RWPE2 (cell line): ENCODE measurements at regions not wholly inside any gene's neighbourhood (a gene's known extent, or its start where the extent isn't known, plus 50 kb on each side); places are given as distances from the start of the nearest gene placed in this dataset.

Experiments
- ATAC-seq: fragments of 200-7000 bp; cut with Tn5 transposase; 3 replicates; pipeline ENCODE4 v1.9.1; 2021; ENCODE audit warnings: low read depth
- DNase-seq: peaks from one replicate; pipeline ENCODE4 v3.0.0-alpha.2; 2020; ENCODE audit warnings: low spot score
- H3K27ac ChIP-seq: fragments of 450-650 bp; 2 replicates; pipeline ENCODE4 v1.5.1; 2017; ENCODE audit warnings: mild to moderate bottlenecking; ENCODE audit not compliant: poor library complexity, severe bottlenecking
- H3K27me3 ChIP-seq: fragments of 250-450 bp; sonication (Bioruptor Pico); 2 replicates; pipeline ENCODE4 v1.5.1; 2021; ENCODE audit warnings: mild to moderate bottlenecking, moderate library complexity; ENCODE audit not compliant: insufficient read depth, poor library complexity, severe bottlenecking
- H3K36me3 ChIP-seq: fragments of 250-450 bp; sonication (Bioruptor Pico); 2 replicates; pipeline ENCODE4 v1.5.1; 2020; ENCODE audit warnings: low read depth, mild to moderate bottlenecking, moderate library complexity
- H3K4me1 ChIP-seq: fragments of 250-450 bp; sonication (Bioruptor Pico); 2 replicates; pipeline ENCODE4 v1.5.1; 2021; ENCODE audit warnings: mild to moderate bottlenecking, moderate library complexity; ENCODE audit not compliant: insufficient read depth, poor library complexity, severe bottlenecking
- H3K4me3 ChIP-seq: fragments of 250-450 bp; sonication (Bioruptor Pico); 2 replicates; pipeline ENCODE4 v1.5.1; 2021; ENCODE audit warnings: mild to moderate bottlenecking, moderate library complexity; ENCODE audit not compliant: severe bottlenecking
- H3K9me3 ChIP-seq: fragments of 250-450 bp; sonication (Bioruptor Pico); 2 replicates; pipeline ENCODE4 v1.5.1; 2021; ENCODE audit warnings: mild to moderate bottlenecking, moderate library complexity; ENCODE audit not compliant: severe bottlenecking
- CTCF ChIP-seq: fragments of 450-650 bp; IDR thresholded peaks from one replicate; pipeline ENCODE4 v1.5.1; 2017; ENCODE audit warnings: mild to moderate bottlenecking, moderate library complexity; ENCODE audit not compliant: poor library complexity, severe bottlenecking

GRCh38 chr6:111950661-111951496 is 77.6 kb upstream of the FYN start:
- no peak for DNase-seq
- H3K4me3 ChIP-seq, result no peak overlapping the region
- TF ChIP-seq CTCF, result no peak
- no peak for ATAC-seq
- no peaks in the 10 kb centered on the region for H3K9me3 ChIP-seq
- peaks cover 11% of the 10 kb centered on the region for H3K4me1 ChIP-seq
- no peaks in the 10 kb centered on the region for H3K27me3 ChIP-seq
- H3K36me3 ChIP-seq, result no peaks in the 10 kb centered on the region
- H3K27ac ChIP-seq, result no peak overlapping the region

- Histone ChIP-seq H3K36me3 (no peaks in the 10 kb centered on the region), H3K27ac (no peak overlapping the region), H3K4me1 (peaks cover 11% of the 10 kb centered on the region), H3K27me3 (no peaks in the 10 kb centered on the region), H3K9me3 (no peaks in the 10 kb centered on the region), H3K4me3 (no peak overlapping the region)
- DNase-seq (no peak), ATAC-seq (no peak)
- TF ChIP-seq CTCF, result no peak
Measured at GRCh38 chr6:111951497-111952085, 78.3 kb upstream of the FYN start.

GRCh38 chr6:111952274-111952673 is 79.0 kb upstream of the FYN start:
- H3K9me3 ChIP-seq, result no peaks in the 10 kb centered on the region
- H3K4me3 ChIP-seq, result no peak overlapping the region
- TF ChIP-seq CTCF, result no peak
- H3K27me3 ChIP-seq, result no peaks in the 10 kb centered on the region
- no peak overlapping the region for H3K27ac ChIP-seq
- peaks cover 11% of the 10 kb centered on the region for H3K4me1 ChIP-seq
- 0 out of 3 replicates have a peak, but pooled peaks have one; percentile 22 for ATAC-seq
- no peak for DNase-seq
- no peaks in the 10 kb centered on the region for H3K36me3 ChIP-seq

GRCh38 chr6:111952821-111953540 is 79.7 kb upstream of the FYN start:
- no peak overlapping the region for H3K4me3 ChIP-seq
- H3K27ac ChIP-seq, result no peak overlapping the region
- H3K9me3 ChIP-seq, result no peaks in the 10 kb centered on the region
- TF ChIP-seq CTCF, result no peak
- no peaks in the 10 kb centered on the region for H3K36me3 ChIP-seq
- DNase-seq (no peak), ATAC-seq (peak; percentile 98)
- peaks cover 11% of the 10 kb centered on the region for H3K4me1 ChIP-seq
- H3K27me3 ChIP-seq, result no peaks in the 10 kb centered on the region
